22Rv1 (cell line): ENCODE measurements at regions not wholly inside any gene's neighbourhood (a gene's known extent, or its start where the extent isn't known, plus 50 kb on each side); places are given as distances from the start of the nearest gene placed in this dataset.
A peak's percentile ranks its signal among the peaks of the same experiment; 100 is the strongest.

Experiments used
- H3K27ac ChIP-seq: fragments of 450-650 bp; 2 replicates; pipeline ENCODE4 v1.5.1; 2017
- ZFX ChIP-seq: fragments of 450-650 bp; IDR thresholded peaks from 2 replicates; pipeline ENCODE4 v1.6.1; 2017; ENCODE audit warnings: antibody characterized with exemption, borderline replicate concordance
- TF ChIP-seq, protein P1 (sequence below): fragments of 450-650 bp; IDR thresholded peaks from 2 replicates; pipeline ENCODE4 v1.5.1; 2017; ENCODE audit warnings: mild to moderate bottlenecking

- no peak overlapping the region for H3K27ac ChIP-seq
- TF ChIP-seq, protein P1, sequence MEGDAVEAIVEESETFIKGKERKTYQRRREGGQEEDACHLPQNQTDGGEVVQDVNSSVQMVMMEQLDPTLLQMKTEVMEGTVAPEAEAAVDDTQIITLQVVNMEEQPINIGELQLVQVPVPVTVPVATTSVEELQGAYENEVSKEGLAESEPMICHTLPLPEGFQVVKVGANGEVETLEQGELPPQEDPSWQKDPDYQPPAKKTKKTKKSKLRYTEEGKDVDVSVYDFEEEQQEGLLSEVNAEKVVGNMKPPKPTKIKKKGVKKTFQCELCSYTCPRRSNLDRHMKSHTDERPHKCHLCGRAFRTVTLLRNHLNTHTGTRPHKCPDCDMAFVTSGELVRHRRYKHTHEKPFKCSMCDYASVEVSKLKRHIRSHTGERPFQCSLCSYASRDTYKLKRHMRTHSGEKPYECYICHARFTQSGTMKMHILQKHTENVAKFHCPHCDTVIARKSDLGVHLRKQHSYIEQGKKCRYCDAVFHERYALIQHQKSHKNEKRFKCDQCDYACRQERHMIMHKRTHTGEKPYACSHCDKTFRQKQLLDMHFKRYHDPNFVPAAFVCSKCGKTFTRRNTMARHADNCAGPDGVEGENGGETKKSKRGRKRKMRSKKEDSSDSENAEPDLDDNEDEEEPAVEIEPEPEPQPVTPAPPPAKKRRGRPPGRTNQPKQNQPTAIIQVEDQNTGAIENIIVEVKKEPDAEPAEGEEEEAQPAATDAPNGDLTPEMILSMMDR, result no peak
- no peak for TF ChIP-seq ZFX
Observed at GRCh38 chr22:34045311-34045710, 125.0 kb upstream of the LARGE1 start.

- TF ChIP-seq, protein P1, result peak; percentile 54
- no peak for TF ChIP-seq ZFX
- no peak overlapping the region for H3K27ac ChIP-seq
Observed at GRCh38 chr22:34055525-34056200, 135.4 kb upstream of the LARGE1 start.

DNA sequence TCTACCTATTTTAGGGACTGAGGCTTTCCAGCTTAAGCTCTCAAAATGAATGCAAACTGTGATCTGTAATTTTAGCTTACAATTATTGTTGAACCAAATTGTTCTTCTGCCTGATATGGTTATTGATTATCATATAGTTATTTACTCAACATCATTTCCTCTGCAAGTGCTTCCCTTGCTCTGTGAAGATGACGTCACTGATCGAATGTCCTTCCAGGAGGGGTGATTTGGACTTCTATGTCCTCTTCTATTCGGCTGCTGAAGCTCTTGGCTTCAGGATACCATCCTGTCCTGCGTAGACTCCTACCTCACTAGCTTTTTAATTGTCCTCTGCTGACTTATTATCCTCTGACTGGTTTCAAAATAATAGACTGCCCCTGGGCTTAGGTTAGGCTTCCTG, 137.4 kb upstream of the LARGE1 start:
- no peak overlapping the region for H3K27ac ChIP-seq
- no peak for TF ChIP-seq ZFX
- TF ChIP-seq, protein P1, result no peak

- H3K27ac ChIP-seq, result no peak overlapping the region
- TF ChIP-seq ZFX, result no peak
- TF ChIP-seq, protein P1, result no peak
Observed at GRCh38 chr22:34064696-34065095, 144.4 kb upstream of the LARGE1 start.

DNA sequence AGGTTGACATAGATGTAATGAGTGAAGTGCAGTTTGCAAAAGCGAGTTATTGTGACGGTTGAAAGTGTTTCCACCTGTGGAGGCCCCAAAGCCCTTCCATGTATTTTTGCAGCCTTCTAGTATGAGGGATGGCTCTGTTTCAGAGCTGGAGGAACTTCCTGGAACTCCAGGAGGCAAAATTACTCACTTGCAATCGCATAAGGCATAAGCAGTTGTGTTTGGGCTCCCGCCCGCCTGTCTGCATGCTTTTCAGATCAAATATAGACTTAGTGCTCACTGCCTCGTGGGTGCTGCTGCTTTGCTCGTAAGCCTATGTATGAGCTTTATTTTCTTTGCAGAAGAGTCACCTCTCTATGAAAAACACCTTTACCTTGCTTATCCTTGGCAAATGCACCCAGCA, 146.8 kb upstream of the LARGE1 start:
- no peak for TF ChIP-seq ZFX
- TF ChIP-seq, protein P1, result no peak
- H3K27ac ChIP-seq, result no peak overlapping the region

DNA sequence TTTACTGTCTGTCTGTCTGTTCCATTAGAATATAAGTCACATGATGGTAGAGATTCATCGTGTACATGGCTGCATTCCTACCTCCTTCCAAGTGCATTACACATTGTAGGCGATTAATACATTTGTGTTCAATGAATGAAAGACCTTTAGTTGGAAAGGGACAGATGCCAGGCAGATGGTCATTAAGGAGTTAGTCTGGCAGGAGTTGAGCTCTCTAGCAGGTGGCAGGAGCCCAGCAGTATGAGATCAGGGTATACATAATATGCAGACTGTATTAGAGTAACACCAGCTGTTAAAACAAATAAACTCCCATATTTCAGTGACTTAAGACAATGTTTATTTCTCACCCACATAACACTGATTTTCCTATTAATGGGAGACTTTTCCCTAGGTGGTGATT, 147.7 kb upstream of the LARGE1 start:
- TF ChIP-seq, protein P1, result no peak
- TF ChIP-seq ZFX, result no peak

DNA sequence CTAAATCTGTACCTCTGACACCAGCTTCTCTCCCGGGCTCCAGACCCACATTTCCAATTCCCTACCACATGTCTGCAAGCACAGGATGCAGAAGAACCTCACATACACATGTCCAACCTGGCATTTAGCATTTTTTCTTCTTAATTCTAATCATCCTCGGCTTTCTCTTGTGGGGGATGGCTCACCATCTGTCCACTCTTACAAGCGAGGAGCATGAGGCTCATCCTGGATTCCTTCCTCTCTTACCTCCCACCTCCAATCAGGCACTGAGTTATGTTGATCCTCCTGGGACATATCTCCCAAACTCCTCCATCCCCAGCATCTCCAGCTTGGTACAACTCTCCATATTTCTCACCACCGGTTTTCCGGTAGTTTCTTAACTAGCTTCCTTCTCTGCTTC, 149.8 kb upstream of the LARGE1 start:
- TF ChIP-seq, protein P1, result no peak
- no peak overlapping the region for H3K27ac ChIP-seq

More for the DNA sequence above, 147.7 kb upstream of the LARGE1 start:
- H3K27ac ChIP-seq, result no peak overlapping the region
